ENCODE measurements at regions not wholly inside any gene's neighbourhood (a gene's known extent, or its start where the extent isn't known, plus 50 kb on each side); places are given as distances from the start of the nearest gene placed in this dataset.

DNA sequence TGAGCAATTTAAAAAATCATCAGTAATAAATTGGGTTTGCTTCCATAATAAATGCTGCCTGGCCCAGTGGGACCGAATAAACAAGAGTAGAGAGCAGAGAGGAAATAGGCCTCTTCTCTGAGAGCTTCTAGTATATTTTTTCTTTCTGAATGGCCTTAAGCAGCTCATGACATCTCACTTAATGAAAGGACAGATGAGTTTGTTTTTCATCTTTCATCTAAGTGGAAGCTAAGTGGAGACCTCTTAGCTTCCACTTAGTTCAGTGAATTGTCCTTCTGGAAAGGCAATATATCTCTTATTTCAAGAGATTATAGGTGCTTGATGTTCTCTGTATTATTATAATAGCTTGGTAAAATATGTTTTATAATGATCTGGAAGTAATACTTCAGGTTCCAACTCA lies 245.9 kb upstream of the ANO3 start:
- TF ChIP-seq, protein P1, sequence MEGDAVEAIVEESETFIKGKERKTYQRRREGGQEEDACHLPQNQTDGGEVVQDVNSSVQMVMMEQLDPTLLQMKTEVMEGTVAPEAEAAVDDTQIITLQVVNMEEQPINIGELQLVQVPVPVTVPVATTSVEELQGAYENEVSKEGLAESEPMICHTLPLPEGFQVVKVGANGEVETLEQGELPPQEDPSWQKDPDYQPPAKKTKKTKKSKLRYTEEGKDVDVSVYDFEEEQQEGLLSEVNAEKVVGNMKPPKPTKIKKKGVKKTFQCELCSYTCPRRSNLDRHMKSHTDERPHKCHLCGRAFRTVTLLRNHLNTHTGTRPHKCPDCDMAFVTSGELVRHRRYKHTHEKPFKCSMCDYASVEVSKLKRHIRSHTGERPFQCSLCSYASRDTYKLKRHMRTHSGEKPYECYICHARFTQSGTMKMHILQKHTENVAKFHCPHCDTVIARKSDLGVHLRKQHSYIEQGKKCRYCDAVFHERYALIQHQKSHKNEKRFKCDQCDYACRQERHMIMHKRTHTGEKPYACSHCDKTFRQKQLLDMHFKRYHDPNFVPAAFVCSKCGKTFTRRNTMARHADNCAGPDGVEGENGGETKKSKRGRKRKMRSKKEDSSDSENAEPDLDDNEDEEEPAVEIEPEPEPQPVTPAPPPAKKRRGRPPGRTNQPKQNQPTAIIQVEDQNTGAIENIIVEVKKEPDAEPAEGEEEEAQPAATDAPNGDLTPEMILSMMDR (conservative IDR thresholded peaks at IDR 0.05; ENCODE audit: low read depth, low read length) = no peak
- TF ChIP-seq EZH2 (IDR thresholded peaks at IDR 0.05; ENCODE audit: borderline replicate concordance, low read depth, low read length, poor library complexity, severe bottlenecking) = no peak
